ENCODE measurements at regions not wholly inside any gene's neighbourhood (a gene's known extent, or its start where the extent isn't known, plus 50 kb on each side); places are given as distances from the start of the nearest gene placed in this dataset.

- no peak for DNase-seq
These were observed 81.0 kb upstream of the INSIG1 start for GRCh38 chr7:155216475-155217272.

GRCh38 chr7:155217634-155218033 is 80.0 kb upstream of the INSIG1 start:
- no peak for DNase-seq

- DNase-seq = no peak
These were observed 79.2 kb upstream of the INSIG1 start for GRCh38 chr7:155218276-155219153.

GRCh38 chr7:155219154-155219531 is 78.5 kb upstream of the INSIG1 start:
- DNase-seq = no peak

GRCh38 chr7:155219947-155220769 is 77.5 kb upstream of the INSIG1 start:
- DNase-seq = no peak

GRCh38 chr7:155220903-155221302 is 76.8 kb upstream of the INSIG1 start:
- no peak for DNase-seq

GRCh38 chr7:155221547-155221946 is 76.1 kb upstream of the INSIG1 start:
- no peak for DNase-seq

- DNase-seq = no peak
These were observed 75.6 kb upstream of the INSIG1 start for GRCh38 chr7:155222061-155222460.

- DNase-seq = no peak
These were observed 75.1 kb upstream of the INSIG1 start for GRCh38 chr7:155222573-155222972.

- no peak for DNase-seq
These were observed 74.7 kb upstream of the INSIG1 start for GRCh38 chr7:155223021-155223420.

- DNase-seq = no peak
These were observed 74.2 kb upstream of the INSIG1 start for GRCh38 chr7:155223503-155223902.

GRCh38 chr7:155224116-155224811 is 73.4 kb upstream of the INSIG1 start:
- no peak for DNase-seq

GRCh38 chr7:155225095-155225494 is 72.6 kb upstream of the INSIG1 start:
- no peak for DNase-seq

- DNase-seq = no peak
These were observed 72.2 kb upstream of the INSIG1 start for GRCh38 chr7:155225516-155225915.

- DNase-seq = no peak
These were observed 71.2 kb upstream of the INSIG1 start for GRCh38 chr7:155226261-155227003.

GRCh38 chr7:155227004-155227787 is 70.5 kb upstream of the INSIG1 start:
- no peak for DNase-seq

- no peak for DNase-seq
These were observed 69.8 kb upstream of the INSIG1 start for GRCh38 chr7:155227788-155228458.

GRCh38 chr7:155228459-155228845 is 69.2 kb upstream of the INSIG1 start:
- peak; percentile 54 for DNase-seq

- no peak for DNase-seq
These were observed 68.8 kb upstream of the INSIG1 start for GRCh38 chr7:155228894-155229293.

- DNase-seq = no peak
These were observed 68.0 kb upstream of the INSIG1 start for GRCh38 chr7:155229548-155230168.

Data from fibroblast of skin of back (primary cell).